ENCODE measurements at regions not wholly inside any gene's neighbourhood (a gene's known extent, or its start where the extent isn't known, plus 50 kb on each side); places are given as distances from the start of the nearest gene placed in this dataset.

DNA sequence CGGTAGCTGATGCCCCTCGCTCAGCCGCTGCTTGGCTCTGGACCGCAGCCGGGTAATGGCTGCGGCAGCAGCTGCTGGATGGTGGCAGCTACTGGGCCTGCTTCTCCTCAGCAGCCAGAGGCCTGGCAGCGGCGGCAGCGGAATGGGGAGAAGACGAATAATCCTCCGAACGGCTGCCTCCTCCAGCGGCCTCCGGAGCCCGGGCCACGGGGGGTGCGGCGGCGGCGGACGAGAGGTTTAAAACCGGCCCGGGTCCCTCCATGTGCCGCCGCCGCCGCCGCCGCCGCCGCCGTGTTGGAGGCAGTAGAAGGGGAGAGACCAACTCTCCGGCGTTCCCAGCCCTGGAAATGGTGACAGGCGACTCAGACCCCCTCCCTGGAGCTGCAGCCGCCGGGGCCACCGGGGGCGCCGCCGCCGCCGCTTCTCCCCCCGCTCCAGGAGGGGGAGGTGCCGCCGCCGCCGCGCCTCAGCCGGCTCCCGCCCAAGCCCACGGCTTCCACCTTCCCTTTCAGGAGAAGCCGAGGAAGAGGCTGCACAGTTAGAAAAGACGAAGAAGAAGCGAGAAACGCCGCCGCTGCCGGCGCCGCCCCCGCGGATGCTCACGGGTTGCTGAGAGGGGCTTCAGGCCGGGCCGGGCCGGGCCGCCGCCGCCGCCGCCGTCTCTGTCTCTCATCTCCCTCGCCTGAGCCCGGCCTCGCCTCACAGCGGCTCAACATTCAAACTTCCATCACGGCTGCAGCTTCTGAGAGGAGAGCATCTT is 118.4 kb upstream of the PRSS3 start:
- in situ Hi-C loops (cut with MboI; ENCODE audit: low pct_unique_long_range_greater_than_20kb, low sequenced_read_pairs, unreplicated experiment): no loop called here
- DNase-seq (ENCODE audit: low spot score): peak; percentile 23
- TF ChIP-seq, protein P1, sequence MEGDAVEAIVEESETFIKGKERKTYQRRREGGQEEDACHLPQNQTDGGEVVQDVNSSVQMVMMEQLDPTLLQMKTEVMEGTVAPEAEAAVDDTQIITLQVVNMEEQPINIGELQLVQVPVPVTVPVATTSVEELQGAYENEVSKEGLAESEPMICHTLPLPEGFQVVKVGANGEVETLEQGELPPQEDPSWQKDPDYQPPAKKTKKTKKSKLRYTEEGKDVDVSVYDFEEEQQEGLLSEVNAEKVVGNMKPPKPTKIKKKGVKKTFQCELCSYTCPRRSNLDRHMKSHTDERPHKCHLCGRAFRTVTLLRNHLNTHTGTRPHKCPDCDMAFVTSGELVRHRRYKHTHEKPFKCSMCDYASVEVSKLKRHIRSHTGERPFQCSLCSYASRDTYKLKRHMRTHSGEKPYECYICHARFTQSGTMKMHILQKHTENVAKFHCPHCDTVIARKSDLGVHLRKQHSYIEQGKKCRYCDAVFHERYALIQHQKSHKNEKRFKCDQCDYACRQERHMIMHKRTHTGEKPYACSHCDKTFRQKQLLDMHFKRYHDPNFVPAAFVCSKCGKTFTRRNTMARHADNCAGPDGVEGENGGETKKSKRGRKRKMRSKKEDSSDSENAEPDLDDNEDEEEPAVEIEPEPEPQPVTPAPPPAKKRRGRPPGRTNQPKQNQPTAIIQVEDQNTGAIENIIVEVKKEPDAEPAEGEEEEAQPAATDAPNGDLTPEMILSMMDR (IDR thresholded peaks at IDR 0.05; ENCODE audit: extremely low read depth, insufficient read depth, missing control alignments): no peak

DNA sequence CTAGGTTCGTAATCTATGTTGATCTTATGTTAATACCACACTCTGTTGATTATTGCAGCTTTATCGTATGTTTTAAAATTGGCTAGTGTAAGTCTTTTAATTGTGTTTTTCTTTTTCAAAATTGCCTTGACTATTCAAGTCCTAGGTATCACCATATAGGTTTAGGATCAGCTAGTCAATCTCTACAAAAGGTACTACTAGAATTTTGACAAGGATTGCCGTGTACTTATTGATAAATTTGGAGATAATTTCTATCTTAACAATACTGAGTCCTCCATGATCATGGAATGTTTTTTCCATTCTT is 117.9 kb upstream of the PRSS3 start:
- in situ Hi-C loops (cut with MboI; ENCODE audit: low pct_unique_long_range_greater_than_20kb, low sequenced_read_pairs, unreplicated experiment): no loop called here
- no peak for DNase-seq (ENCODE audit: low spot score)
- TF ChIP-seq, protein P1 (IDR thresholded peaks at IDR 0.05; ENCODE audit: extremely low read depth, insufficient read depth, missing control alignments): no peak

DNA sequence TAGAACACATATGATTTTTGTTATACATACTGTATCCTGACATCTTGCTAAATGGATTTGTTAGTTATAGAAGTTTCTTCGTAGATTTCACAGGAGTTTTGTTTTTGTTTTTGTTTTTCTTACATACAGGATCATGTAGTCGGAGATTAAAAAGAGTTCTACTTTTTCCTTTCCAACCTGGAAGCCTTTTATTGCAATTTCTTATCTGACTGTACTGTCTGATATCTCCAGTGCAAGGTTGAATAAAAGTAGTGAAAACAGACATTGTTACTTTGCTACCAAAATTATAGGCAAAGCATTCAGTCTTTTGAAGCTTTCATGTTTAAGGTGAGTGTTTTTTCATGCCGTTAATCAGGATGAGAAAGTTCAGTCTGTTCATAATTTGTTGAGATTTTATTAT is 117.4 kb upstream of the PRSS3 start:
- TF ChIP-seq, protein P1 (IDR thresholded peaks at IDR 0.05; ENCODE audit: extremely low read depth, insufficient read depth, missing control alignments): no peak
- in situ Hi-C loops (cut with MboI; ENCODE audit: low pct_unique_long_range_greater_than_20kb, low sequenced_read_pairs, unreplicated experiment): no loop called here
- DNase-seq (ENCODE audit: low spot score): no peak

DNA sequence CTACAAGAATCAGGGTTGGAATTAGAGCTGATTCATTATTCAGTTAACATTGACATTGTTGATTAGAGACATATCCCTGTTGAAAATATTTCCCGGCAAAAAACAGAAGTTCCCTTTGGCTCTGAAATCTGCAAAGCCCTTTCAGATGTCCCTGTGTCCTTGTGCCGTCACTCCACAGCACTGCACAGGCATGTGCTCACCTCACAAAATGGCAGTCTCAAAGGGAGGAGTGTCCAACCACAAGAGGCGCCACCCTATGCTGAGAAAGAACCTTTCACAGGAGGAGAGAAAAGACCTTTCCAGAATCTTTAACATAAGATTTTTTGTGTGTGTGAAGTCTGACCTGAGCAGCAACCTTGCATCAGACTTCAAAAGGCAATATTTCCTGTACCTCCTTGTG is 112.8 kb upstream of the PRSS3 start:
- DNase-seq (ENCODE audit: low spot score): no peak
- TF ChIP-seq, protein P1 (IDR thresholded peaks at IDR 0.05; ENCODE audit: extremely low read depth, insufficient read depth, missing control alignments): no peak
- in situ Hi-C loops (cut with MboI; ENCODE audit: low pct_unique_long_range_greater_than_20kb, low sequenced_read_pairs, unreplicated experiment): no loop called here

DNA sequence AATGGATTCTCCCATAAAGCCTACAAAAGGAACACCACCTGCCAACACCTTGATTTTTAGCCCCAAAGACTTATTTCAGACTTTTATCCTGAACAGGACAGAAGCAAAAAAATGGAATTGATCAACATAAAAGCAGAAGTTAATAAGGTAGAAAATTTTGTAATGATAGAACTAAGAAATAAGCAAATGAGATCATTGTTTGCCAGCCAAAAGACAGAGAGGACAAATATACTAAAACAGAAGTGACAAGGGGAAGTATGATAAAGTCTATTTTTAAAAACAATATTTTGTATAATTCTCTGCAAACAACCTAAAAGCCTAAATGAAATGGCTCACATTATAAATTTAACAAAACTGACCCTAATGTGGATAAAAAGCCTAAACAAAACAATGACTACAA is 110.5 kb upstream of the PRSS3 start:
- in situ Hi-C loops (cut with MboI; ENCODE audit: low pct_unique_long_range_greater_than_20kb, low sequenced_read_pairs, unreplicated experiment): no loop called here
- DNase-seq (ENCODE audit: low spot score): no peak
- TF ChIP-seq, protein P1 (IDR thresholded peaks at IDR 0.05; ENCODE audit: extremely low read depth, insufficient read depth, missing control alignments): no peak

DNA sequence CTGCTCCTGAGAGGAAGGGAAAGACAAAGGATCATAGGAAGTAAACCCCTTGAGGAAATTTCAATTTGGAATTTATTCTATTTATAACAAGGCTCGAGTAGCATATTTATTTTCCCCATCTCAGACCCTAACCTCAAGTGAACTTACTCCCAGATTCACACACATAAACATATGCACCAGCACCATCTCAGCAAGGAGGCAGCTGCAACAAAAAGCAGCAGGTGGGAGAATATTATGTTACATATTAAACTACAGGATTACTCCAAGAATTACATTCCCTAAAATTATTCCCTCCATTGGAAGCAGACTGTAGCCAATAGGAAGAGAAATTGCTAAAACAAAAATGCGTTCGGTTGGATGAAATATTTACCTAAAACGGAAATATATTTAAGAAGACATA is 108.4 kb upstream of the PRSS3 start:
- in situ Hi-C loops (cut with MboI; ENCODE audit: low pct_unique_long_range_greater_than_20kb, low sequenced_read_pairs, unreplicated experiment): no loop called here
- DNase-seq (ENCODE audit: low spot score): no peak
- TF ChIP-seq, protein P1 (IDR thresholded peaks at IDR 0.05; ENCODE audit: extremely low read depth, insufficient read depth, missing control alignments): no peak
